Smooth muscle cell (in vitro differentiated cells): ENCODE measurements at regions not wholly inside any gene's neighbourhood (a gene's known extent, or its start where the extent isn't known, plus 50 kb on each side); places are given as distances from the start of the nearest gene placed in this dataset.

Experiments used
- DNase-seq: peaks from one replicate; lab custom pipeline; 2025; ENCODE audit not compliant: unreplicated experiment; lab: John Stamatoyannopoulos, UW
- H2AFZ ChIP-seq: fragments of 200-600 bp; sonication (generic); 2 replicates; pipeline ENCODE4 v1.6.0; 2016; ENCODE audit warnings: antibody characterized with exemption, low read depth, mild to moderate bottlenecking
- H3F3A ChIP-seq: fragments of 200-600 bp; sonication (generic); 2 replicates; pipeline ENCODE4 v1.6.0; 2017; ENCODE audit warnings: antibody characterized with exemption, low read depth
- H3K27ac ChIP-seq: fragments of 200-600 bp; sonication (generic); 2 replicates; pipeline ENCODE4 v1.5.1; 2016; ENCODE audit warnings: low read depth, mild to moderate bottlenecking
- H3K27me3 ChIP-seq: fragments of 200-600 bp; sonication (generic); 2 replicates; pipeline ENCODE4 v1.6.1; 2016; ENCODE audit warnings: low read depth, mild to moderate bottlenecking
- H3K36me3 ChIP-seq: fragments of 200-600 bp; sonication (generic); 2 replicates; pipeline ENCODE4 v1.5.1; 2016; ENCODE audit warnings: low read depth
- H3K4me1 ChIP-seq: fragments of 200-600 bp; sonication (generic); 2 replicates; pipeline ENCODE4 v1.5.1; 2016; ENCODE audit warnings: low read depth
- H3K4me2 ChIP-seq: fragments of 200-600 bp; sonication (generic); 2 replicates; pipeline ENCODE4 v1.6.0; 2016; ENCODE audit warnings: mild to moderate bottlenecking
- H3K4me3 ChIP-seq: fragments of 200-600 bp; sonication (generic); 2 replicates; pipeline ENCODE4 v1.5.1; 2016; ENCODE audit warnings: mild to moderate bottlenecking
- H3K79me2 ChIP-seq: fragments of 200-600 bp; sonication (generic); 2 replicates; pipeline ENCODE4 v1.6.0; 2016; ENCODE audit warnings: low read depth, mild to moderate bottlenecking
- H3K9ac ChIP-seq: fragments of 200-600 bp; sonication (generic); 2 replicates; pipeline ENCODE4 v1.6.0; 2016; ENCODE audit warnings: low read depth
- H3K9me3 ChIP-seq: fragments of 200-600 bp; sonication (generic); replicated peaks from 2 replicates; pipeline ENCODE4 v1.5.1; 2016; ENCODE audit warnings: low read depth
- H4K20me1 ChIP-seq: fragments of 200-600 bp; sonication (generic); 2 replicates; pipeline ENCODE4 v1.6.0; 2016; ENCODE audit warnings: low read depth
- WGBS: methylation state at CpG from one replicate; pipeline ENCODE4 v1.1.7; 2016; ENCODE audit warnings: low lambda C conversion rate; 5-methylcytosine and 5-hydroxymethylcytosine counted together
- TF ChIP-seq, protein P1 (sequence below): fragments of 200-600 bp; sonication (generic); IDR thresholded peaks from 2 replicates; pipeline ENCODE4 v1.5.1; 2017; ENCODE audit warnings: borderline replicate concordance, mild to moderate bottlenecking, antibody characterized with exemption; ENCODE audit not compliant: insufficient read depth, poor library complexity, severe bottlenecking

DNA sequence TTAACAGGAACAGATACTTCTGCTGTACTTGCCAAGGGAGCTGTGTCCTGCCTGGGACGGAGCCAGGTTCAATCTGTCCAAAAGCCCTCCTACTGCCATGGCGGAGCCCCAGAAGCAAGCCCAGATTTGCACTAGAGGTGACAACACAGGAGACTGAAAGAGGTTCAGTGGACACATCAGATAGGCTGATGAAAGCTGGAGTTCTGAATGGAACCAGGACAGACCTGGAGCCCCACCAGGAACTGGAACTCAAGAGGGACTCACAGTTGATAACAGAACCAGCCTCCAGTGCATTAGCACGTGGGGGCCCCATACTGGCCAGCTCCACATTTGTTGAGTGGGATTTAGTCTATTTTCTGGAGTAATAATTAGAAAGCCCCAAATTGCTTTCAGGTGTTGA lies 315.5 kb downstream of the ARRDC4 start:
- DNase-seq: no peak
- no peaks in the 10 kb centered on the region for H4K20me1 ChIP-seq
- no peak overlapping the region for H3K9ac ChIP-seq
- no peak overlapping the region for H2AFZ ChIP-seq
- no peak overlapping the region for H3K4me3 ChIP-seq
- peaks cover 7% of the 10 kb centered on the region for H3K27me3 ChIP-seq
- no peaks in the 10 kb centered on the region for H3K36me3 ChIP-seq
- H3F3A ChIP-seq: no peaks in the 10 kb centered on the region
- no peaks in the 10 kb centered on the region for H3K4me1 ChIP-seq
- 80% methylated on average over 3 of the region's 3 CpGs for WGBS
- TF ChIP-seq, protein P1, sequence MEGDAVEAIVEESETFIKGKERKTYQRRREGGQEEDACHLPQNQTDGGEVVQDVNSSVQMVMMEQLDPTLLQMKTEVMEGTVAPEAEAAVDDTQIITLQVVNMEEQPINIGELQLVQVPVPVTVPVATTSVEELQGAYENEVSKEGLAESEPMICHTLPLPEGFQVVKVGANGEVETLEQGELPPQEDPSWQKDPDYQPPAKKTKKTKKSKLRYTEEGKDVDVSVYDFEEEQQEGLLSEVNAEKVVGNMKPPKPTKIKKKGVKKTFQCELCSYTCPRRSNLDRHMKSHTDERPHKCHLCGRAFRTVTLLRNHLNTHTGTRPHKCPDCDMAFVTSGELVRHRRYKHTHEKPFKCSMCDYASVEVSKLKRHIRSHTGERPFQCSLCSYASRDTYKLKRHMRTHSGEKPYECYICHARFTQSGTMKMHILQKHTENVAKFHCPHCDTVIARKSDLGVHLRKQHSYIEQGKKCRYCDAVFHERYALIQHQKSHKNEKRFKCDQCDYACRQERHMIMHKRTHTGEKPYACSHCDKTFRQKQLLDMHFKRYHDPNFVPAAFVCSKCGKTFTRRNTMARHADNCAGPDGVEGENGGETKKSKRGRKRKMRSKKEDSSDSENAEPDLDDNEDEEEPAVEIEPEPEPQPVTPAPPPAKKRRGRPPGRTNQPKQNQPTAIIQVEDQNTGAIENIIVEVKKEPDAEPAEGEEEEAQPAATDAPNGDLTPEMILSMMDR: no peak
- H3K27ac ChIP-seq: no peak overlapping the region
- no peaks in the 10 kb centered on the region for H3K79me2 ChIP-seq
- H3K4me2 ChIP-seq: no peak overlapping the region
- no peaks in the 10 kb centered on the region for H3K9me3 ChIP-seq

- Histone ChIP-seq H3K4me1 (no peaks in the 10 kb centered on the region), H3K9me3 (no peaks in the 10 kb centered on the region), H3K27me3 (peaks cover 7% of the 10 kb centered on the region), H3F3A (no peaks in the 10 kb centered on the region), H4K20me1 (no peaks in the 10 kb centered on the region), H3K4me3 (no peak overlapping the region), H2AFZ (no peak overlapping the region), H3K27ac (no peak overlapping the region), H3K36me3 (no peaks in the 10 kb centered on the region), H3K79me2 (no peaks in the 10 kb centered on the region), H3K9ac (no peak overlapping the region), H3K4me2 (no peak overlapping the region)
- DNase-seq: no peak
- WGBS: 76% methylated on average over 6 of the region's 6 CpGs
- TF ChIP-seq, protein P1: no peak
Observed at GRCh38 chr15:98277602-98278001, 317.1 kb downstream of the ARRDC4 start.

GRCh38 chr15:98280284-98280975 lies 319.9 kb downstream of the ARRDC4 start:
- Histone ChIP-seq H3K79me2 (no peaks in the 10 kb centered on the region), H3K4me1 (no peaks in the 10 kb centered on the region), H3K27me3 (peaks cover 7% of the 10 kb centered on the region), H3K4me2 (no peak overlapping the region), H3K4me3 (no peak overlapping the region), H3K9me3 (no peaks in the 10 kb centered on the region), H4K20me1 (no peaks in the 10 kb centered on the region), H2AFZ (no peak overlapping the region), H3K27ac (no peak overlapping the region), H3K9ac (no peak overlapping the region), H3F3A (no peaks in the 10 kb centered on the region), H3K36me3 (no peaks in the 10 kb centered on the region)
- TF ChIP-seq, protein P1: no peak
- DNase-seq: no peak
- 78% methylated on average over 15 of the region's 15 CpGs for WGBS

- Histone ChIP-seq H3K4me1 (no peaks in the 10 kb centered on the region), H2AFZ (no peak overlapping the region), H3K4me3 (no peak overlapping the region), H3K9me3 (no peaks in the 10 kb centered on the region), H3K27me3 (peaks cover 4% of the 10 kb centered on the region), H3K27ac (no peak overlapping the region), H3K36me3 (no peaks in the 10 kb centered on the region), H3K4me2 (no peak overlapping the region), H3F3A (no peaks in the 10 kb centered on the region), H4K20me1 (no peaks in the 10 kb centered on the region), H3K9ac (no peak overlapping the region), H3K79me2 (no peaks in the 10 kb centered on the region)
- no peak for DNase-seq
- TF ChIP-seq, protein P1: no peak
- WGBS: 65% methylated on average over 3 of the region's 3 CpGs
Observed at GRCh38 chr15:98281130-98281529, 320.6 kb downstream of the ARRDC4 start.
